Mesodermal cell (in vitro differentiated cells): ENCODE measurements at regions not wholly inside any gene's neighbourhood (a gene's known extent, or its start where the extent isn't known, plus 50 kb on each side); places are given as distances from the start of the nearest gene placed in this dataset.

ENCODE experiments used
- H3K27ac ChIP-seq: 2 replicates; pipeline ENCODE4 v1.7.0; 2013; ENCODE audit warnings: mild to moderate bottlenecking, low read depth, low read length, moderate library complexity; ENCODE audit not compliant: severe bottlenecking
- H3K36me3 ChIP-seq: 2 replicates; pipeline ENCODE4 v1.7.1; 2013; ENCODE audit warnings: mild to moderate bottlenecking, low read length, moderate library complexity; ENCODE audit not compliant: control insufficient read depth, insufficient read depth
- H3K4me1 ChIP-seq: one replicate; pipeline ENCODE4 v1.7.1; 2013; ENCODE audit warnings: mild to moderate bottlenecking, low read length; ENCODE audit not compliant: insufficient read depth, control insufficient read depth, poor library complexity, severe bottlenecking
- H3K4me3 ChIP-seq: 2 replicates; pipeline ENCODE4 v1.7.0; 2013; ENCODE audit warnings: low read length, control low read depth, mild to moderate bottlenecking; ENCODE audit not compliant: insufficient read depth, poor library complexity, severe bottlenecking; ENCODE audit errors: extremely low read depth
- H3K9me3 ChIP-seq: 2 replicates; pipeline ENCODE4 v1.7.1; 2013; ENCODE audit warnings: mild to moderate bottlenecking, low read length, moderate library complexity; ENCODE audit not compliant: control insufficient read depth
- WGBS, 2 experiments: methylation state at CpG; one replicate each; pipeline ENCODE4 v1.1.5; 2013; ENCODE audit warnings: missing lambda C conversion rate in 2 of 2; ENCODE audit not compliant: insufficient coverage in 2 of 2; 5-methylcytosine and 5-hydroxymethylcytosine counted together

GRCh38 chr16:6837722-6838121 is 494.9 kb upstream of the RBFOX1 start:
- Histone ChIP-seq H3K4me3 (no peak overlapping the region), H3K36me3 (no peaks in the 10 kb centered on the region), H3K9me3 (no peaks in the 10 kb centered on the region), H3K27ac (no peak overlapping the region), H3K4me1 (no peaks in the 10 kb centered on the region)
- WGBS, 2 experiments = 86 to 100% methylated on average over 1 of the region's 2 CpGs

GRCh38 chr16:6836766-6837165 is 495.9 kb upstream of the RBFOX1 start:
- WGBS, 2 experiments = 89% methylated on average over 3 of the region's 3 CpGs; no CpG with 5 or more reads in 1 of the 2 experiments
- no peak overlapping the region for H3K27ac ChIP-seq
- no peaks in the 10 kb centered on the region for H3K4me1 ChIP-seq

GRCh38 chr16:6835941-6836340 is 496.7 kb upstream of the RBFOX1 start:
- Histone ChIP-seq H3K4me1 (no peaks in the 10 kb centered on the region), H3K36me3 (no peaks in the 10 kb centered on the region), H3K9me3 (no peaks in the 10 kb centered on the region), H3K4me3 (no peak overlapping the region), H3K27ac (no peak overlapping the region)
- WGBS, 2 experiments = no CpG with 5 or more reads among the region's 5 CpGs

More at GRCh38 chr16:6836766-6837165, 495.9 kb upstream of the RBFOX1 start:
- Histone ChIP-seq H3K4me3 (no peak overlapping the region), H3K36me3 (no peaks in the 10 kb centered on the region), H3K9me3 (no peaks in the 10 kb centered on the region)

- Histone ChIP-seq H3K4me3 (no peak overlapping the region), H3K9me3 (no peaks in the 10 kb centered on the region), H3K4me1 (no peaks in the 10 kb centered on the region), H3K36me3 (no peaks in the 10 kb centered on the region), H3K27ac (no peak overlapping the region)
- WGBS, 2 experiments = 80 to 100% methylated on average over 1 of the region's 2 CpGs
Observed at GRCh38 chr16:6835516-6835915, 497.1 kb upstream of the RBFOX1 start.

GRCh38 chr16:6828690-6829089 is 504.0 kb upstream of the RBFOX1 start:
- Histone ChIP-seq H3K4me1 (no peaks in the 10 kb centered on the region), H3K27ac (no peak overlapping the region), H3K9me3 (no peaks in the 10 kb centered on the region), H3K4me3 (no peak overlapping the region), H3K36me3 (no peaks in the 10 kb centered on the region)
- WGBS, 2 experiments = 84 to 100% methylated on average over 3 of the region's 7 CpGs

GRCh38 chr16:6827931-6828330 is 504.7 kb upstream of the RBFOX1 start:
- no peaks in the 10 kb centered on the region for H3K36me3 ChIP-seq
- no peak overlapping the region for H3K27ac ChIP-seq
- H3K4me1 ChIP-seq = no peaks in the 10 kb centered on the region
- no peak overlapping the region for H3K4me3 ChIP-seq
- H3K9me3 ChIP-seq = no peaks in the 10 kb centered on the region
- 88 to 92% methylated on average over 1 of the region's 1 CpG for WGBS, 2 experiments

GRCh38 chr16:6827267-6827666 is 505.4 kb upstream of the RBFOX1 start:
- 76 to 77% methylated on average over 4 of the region's 4 CpGs for WGBS, 2 experiments

GRCh38 chr16:6822041-6822440 is 510.6 kb upstream of the RBFOX1 start:
- Histone ChIP-seq H3K27ac (no peak overlapping the region), H3K9me3 (no peaks in the 10 kb centered on the region), H3K4me3 (no peak overlapping the region), H3K4me1 (no peaks in the 10 kb centered on the region), H3K36me3 (no peaks in the 10 kb centered on the region)
- WGBS, 2 experiments = 71 to 83% methylated on average over 2 of the region's 4 CpGs

More at GRCh38 chr16:6827267-6827666, 505.4 kb upstream of the RBFOX1 start:
- Histone ChIP-seq H3K4me1 (no peaks in the 10 kb centered on the region), H3K36me3 (no peaks in the 10 kb centered on the region), H3K9me3 (no peaks in the 10 kb centered on the region), H3K27ac (no peak overlapping the region), H3K4me3 (no peak overlapping the region)

- WGBS, 2 experiments = 76 to 100% methylated on average over 1 to 2 of the region's 3 CpGs
- Histone ChIP-seq H3K9me3 (no peaks in the 10 kb centered on the region), H3K36me3 (no peaks in the 10 kb centered on the region), H3K4me1 (no peaks in the 10 kb centered on the region), H3K4me3 (no peak overlapping the region), H3K27ac (no peak overlapping the region)
Observed at GRCh38 chr16:6804461-6804860, 528.2 kb upstream of the RBFOX1 start.

- no peak overlapping the region for H3K4me3 ChIP-seq
- H3K9me3 ChIP-seq = no peaks in the 10 kb centered on the region
- no peak overlapping the region for H3K27ac ChIP-seq
- WGBS, 2 experiments = 80 to 93% methylated on average over 2 to 3 of the region's 3 CpGs
- H3K4me1 ChIP-seq = no peaks in the 10 kb centered on the region
- no peaks in the 10 kb centered on the region for H3K36me3 ChIP-seq
Observed at GRCh38 chr16:6803176-6803575, 529.5 kb upstream of the RBFOX1 start.

- Histone ChIP-seq H3K4me1 (no peaks in the 10 kb centered on the region), H3K27ac (no peak overlapping the region), H3K36me3 (no peaks in the 10 kb centered on the region), H3K9me3 (no peaks in the 10 kb centered on the region), H3K4me3 (no peak overlapping the region)
- 81 to 83% methylated on average over 1 to 2 of the region's 6 CpGs for WGBS, 2 experiments
Observed at GRCh38 chr16:6797223-6797622, 535.4 kb upstream of the RBFOX1 start.
